ENCODE measurements at regions not wholly inside any gene's neighbourhood (a gene's known extent, or its start where the extent isn't known, plus 50 kb on each side); places are given as distances from the start of the nearest gene placed in this dataset.

- H3K9me3 Mint-ChIP-seq: no peaks in the 10 kb centered on the region
- no peak overlapping the region for H3K27ac Mint-ChIP-seq
- DNase-seq: no peak
- H3K4me1 Mint-ChIP-seq: no peaks in the 10 kb centered on the region
- POLR2A ChIA-PET: no interaction called here
- no peaks in the 10 kb centered on the region for H3K36me3 Mint-ChIP-seq (ENCODE audit: low read depth)
- CTCF ChIA-PET: no interaction called here
- no peaks in the 10 kb centered on the region for H3K27me3 Mint-ChIP-seq
- no peak overlapping the region for H3K4me3 Mint-ChIP-seq
These were observed 1573.5 kb upstream of the ACVR2A start for GRCh38 chr2:146271131-146271831.

- Mint-ChIP-seq H3K4me1 (no peaks in the 10 kb centered on the region), H3K4me3 (no peak overlapping the region), H3K27me3 (no peaks in the 10 kb centered on the region), H3K27ac (no peak overlapping the region), H3K36me3 (ENCODE audit: low read depth) (no peaks in the 10 kb centered on the region), H3K9me3 (no peaks in the 10 kb centered on the region)
- no peak for DNase-seq
- CTCF ChIA-PET: no interaction called here
- POLR2A ChIA-PET: no interaction called here
These were observed 1574.2 kb upstream of the ACVR2A start for GRCh38 chr2:146270618-146271017.

- CTCF ChIA-PET: no interaction called here
- Mint-ChIP-seq H3K27ac (no peak overlapping the region), H3K9me3 (peaks cover 4% of the 10 kb centered on the region), H3K36me3 (ENCODE audit: low read depth) (no peaks in the 10 kb centered on the region), H3K27me3 (no peaks in the 10 kb centered on the region), H3K4me3 (no peak overlapping the region), H3K4me1 (no peaks in the 10 kb centered on the region)
- DNase-seq: no peak
- POLR2A ChIA-PET: no interaction called here
These were observed 1577.7 kb upstream of the ACVR2A start for GRCh38 chr2:146267093-146267492.

- Mint-ChIP-seq H3K4me3 (no peak overlapping the region), H3K4me1 (no peaks in the 10 kb centered on the region), H3K9me3 (peaks cover 4% of the 10 kb centered on the region), H3K27me3 (no peaks in the 10 kb centered on the region), H3K27ac (no peak overlapping the region), H3K36me3 (ENCODE audit: low read depth) (no peaks in the 10 kb centered on the region)
- ChIA-PET POLR2A (no interaction called here), CTCF (no interaction called here)
- no peak for DNase-seq
These were observed 1579.2 kb upstream of the ACVR2A start for GRCh38 chr2:146265656-146266055.

GRCh38 chr2:146262606-146263005 is 1582.2 kb upstream of the ACVR2A start:
- no peak overlapping the region for H3K4me3 Mint-ChIP-seq
- CTCF ChIA-PET: no interaction called here
- no peaks in the 10 kb centered on the region for H3K4me1 Mint-ChIP-seq
- no peak for DNase-seq
- no peaks in the 10 kb centered on the region for H3K27me3 Mint-ChIP-seq
- POLR2A ChIA-PET: no interaction called here
- H3K36me3 Mint-ChIP-seq (ENCODE audit: low read depth): no peaks in the 10 kb centered on the region
- no peak overlapping the region for H3K27ac Mint-ChIP-seq
- peaks cover 4% of the 10 kb centered on the region for H3K9me3 Mint-ChIP-seq

GRCh38 chr2:146260551-146260950 is 1584.3 kb upstream of the ACVR2A start:
- H3K4me1 Mint-ChIP-seq: no peaks in the 10 kb centered on the region
- H3K9me3 Mint-ChIP-seq: peaks cover 4% of the 10 kb centered on the region
- no peak overlapping the region for H3K27ac Mint-ChIP-seq
- no peaks in the 10 kb centered on the region for H3K36me3 Mint-ChIP-seq (ENCODE audit: low read depth)
- ChIA-PET CTCF (no interaction called here), POLR2A (no interaction called here)
- DNase-seq: no peak
- H3K4me3 Mint-ChIP-seq: no peak overlapping the region
- no peaks in the 10 kb centered on the region for H3K27me3 Mint-ChIP-seq

- Mint-ChIP-seq H3K4me1 (no peaks in the 10 kb centered on the region), H3K36me3 (ENCODE audit: low read depth) (no peaks in the 10 kb centered on the region), H3K9me3 (peaks cover 4% of the 10 kb centered on the region), H3K27ac (no peak overlapping the region), H3K27me3 (no peaks in the 10 kb centered on the region), H3K4me3 (no peak overlapping the region)
- ChIA-PET CTCF (no interaction called here), POLR2A (no interaction called here)
- DNase-seq: no peak
These were observed 1585.0 kb upstream of the ACVR2A start for GRCh38 chr2:146259816-146260215.

- Mint-ChIP-seq H3K27ac (no peak overlapping the region), H3K36me3 (ENCODE audit: low read depth) (no peaks in the 10 kb centered on the region), H3K4me1 (no peaks in the 10 kb centered on the region), H3K9me3 (no peaks in the 10 kb centered on the region), H3K27me3 (no peaks in the 10 kb centered on the region), H3K4me3 (no peak overlapping the region)
- ChIA-PET POLR2A (no interaction called here), CTCF (no interaction called here)
- no peak for DNase-seq
These were observed 1586.8 kb upstream of the ACVR2A start for GRCh38 chr2:146258071-146258470.

- Mint-ChIP-seq H3K27me3 (no peaks in the 10 kb centered on the region), H3K4me1 (no peaks in the 10 kb centered on the region), H3K36me3 (ENCODE audit: low read depth) (no peaks in the 10 kb centered on the region), H3K9me3 (no peaks in the 10 kb centered on the region), H3K27ac (no peak overlapping the region), H3K4me3 (no peak overlapping the region)
- CTCF ChIA-PET: no interaction called here
- no peak for DNase-seq
- POLR2A ChIA-PET: no interaction called here
These were observed 1592.7 kb upstream of the ACVR2A start for GRCh38 chr2:146252119-146252518.

GRCh38 chr2:146251328-146251727 is 1593.5 kb upstream of the ACVR2A start:
- Mint-ChIP-seq H3K27me3 (no peaks in the 10 kb centered on the region), H3K36me3 (ENCODE audit: low read depth) (no peaks in the 10 kb centered on the region), H3K4me1 (no peaks in the 10 kb centered on the region), H3K27ac (no peak overlapping the region), H3K9me3 (no peaks in the 10 kb centered on the region), H3K4me3 (no peak overlapping the region)
- ChIA-PET POLR2A (no interaction called here), CTCF (no interaction called here)
- no peak for DNase-seq

- Mint-ChIP-seq H3K4me3 (no peak overlapping the region), H3K4me1 (no peaks in the 10 kb centered on the region), H3K36me3 (ENCODE audit: low read depth) (no peaks in the 10 kb centered on the region), H3K27me3 (no peaks in the 10 kb centered on the region), H3K9me3 (no peaks in the 10 kb centered on the region), H3K27ac (no peak overlapping the region)
- DNase-seq: no peak
- ChIA-PET CTCF (no interaction called here), POLR2A (no interaction called here)
These were observed 1597.9 kb upstream of the ACVR2A start for GRCh38 chr2:146246736-146247523.

GRCh38 chr2:146246002-146246735 is 1598.7 kb upstream of the ACVR2A start:
- ChIA-PET POLR2A (no interaction called here), CTCF (no interaction called here)
- Mint-ChIP-seq H3K9me3 (no peaks in the 10 kb centered on the region), H3K27me3 (no peaks in the 10 kb centered on the region), H3K27ac (no peak overlapping the region), H3K36me3 (ENCODE audit: low read depth) (no peaks in the 10 kb centered on the region), H3K4me3 (no peak overlapping the region), H3K4me1 (no peaks in the 10 kb centered on the region)
- no peak for DNase-seq

GRCh38 chr2:146244830-146245229 is 1600.0 kb upstream of the ACVR2A start:
- no peaks in the 10 kb centered on the region for H3K9me3 Mint-ChIP-seq
- no peaks in the 10 kb centered on the region for H3K27me3 Mint-ChIP-seq
- no peak overlapping the region for H3K27ac Mint-ChIP-seq
- no peak overlapping the region for H3K4me3 Mint-ChIP-seq
- POLR2A ChIA-PET: no interaction called here
- CTCF ChIA-PET: no interaction called here
- no peaks in the 10 kb centered on the region for H3K36me3 Mint-ChIP-seq (ENCODE audit: low read depth)
- H3K4me1 Mint-ChIP-seq: no peaks in the 10 kb centered on the region
- no peak for DNase-seq

- CTCF ChIA-PET: no interaction called here
- H3K9me3 Mint-ChIP-seq: no peaks in the 10 kb centered on the region
- H3K27me3 Mint-ChIP-seq: no peaks in the 10 kb centered on the region
- H3K4me3 Mint-ChIP-seq: no peak overlapping the region
- no peaks in the 10 kb centered on the region for H3K4me1 Mint-ChIP-seq
- POLR2A ChIA-PET: no interaction called here
- no peak overlapping the region for H3K27ac Mint-ChIP-seq
- DNase-seq: no peak
- no peaks in the 10 kb centered on the region for H3K36me3 Mint-ChIP-seq (ENCODE audit: low read depth)
These were observed 1600.7 kb upstream of the ACVR2A start for GRCh38 chr2:146244131-146244530.
